Mucosa of gallbladder (tissue), 1 donor: ENCODE measurements at regions not wholly inside any gene's neighbourhood (a gene's known extent, or its start where the extent isn't known, plus 50 kb on each side); places are given as distances from the start of the nearest gene placed in this dataset.
"Not testable (repeated sequence)": the region's sequence is repeated elsewhere in the genome, so short reads cannot be mapped to it uniquely, and the experiment has no call there.

Experiments
- DNase-seq: peaks from one replicate; pipeline ENCODE4 v3.0.0-alpha.2; 2020; ENCODE audit warnings: low spot score
- donor health status: DM: no; HTN: no; CAD: no.

- DNase-seq, result no peak
Measured at GRCh38 chr11:82216927-82217570, 516.6 kb downstream of the FAM181B start.

GRCh38 chr11:82210011-82210410 is 523.7 kb downstream of the FAM181B start:
- no peak for DNase-seq

GRCh38 chr11:82195283-82195682 is 538.4 kb downstream of the FAM181B start:
- DNase-seq, result no peak

GRCh38 chr11:82194521-82194920 is 539.1 kb downstream of the FAM181B start:
- no peak for DNase-seq

- no peak for DNase-seq
Measured at GRCh38 chr11:82191695-82192094, 542.0 kb downstream of the FAM181B start.

GRCh38 chr11:82185925-82186324 is 547.7 kb downstream of the FAM181B start:
- no peak for DNase-seq

GRCh38 chr11:82184966-82185365 is 548.7 kb downstream of the FAM181B start:
- no peak for DNase-seq

GRCh38 chr11:82183346-82183745 is 550.3 kb downstream of the FAM181B start:
- DNase-seq, result no peak

- DNase-seq, result not testable (repeated sequence)
Measured at GRCh38 chr11:82182697-82183096, 551.0 kb downstream of the FAM181B start.

GRCh38 chr11:82181796-82182195 is 551.9 kb downstream of the FAM181B start:
- DNase-seq, result not testable (repeated sequence)

GRCh38 chr11:82176945-82177344 is 556.7 kb downstream of the FAM181B start:
- no peak for DNase-seq

- no peak for DNase-seq
Measured at GRCh38 chr11:82176365-82176764, 557.3 kb downstream of the FAM181B start.

GRCh38 chr11:82174610-82175009 is 559.1 kb downstream of the FAM181B start:
- no peak for DNase-seq

GRCh38 chr11:82146789-82147188 is 586.9 kb downstream of the FAM181B start:
- DNase-seq, result no peak

GRCh38 chr11:82118946-82119345 is 614.7 kb downstream of the FAM181B start:
- no peak for DNase-seq

- DNase-seq, result no peak
Measured at GRCh38 chr11:82117362-82117761, 616.3 kb downstream of the FAM181B start.

- DNase-seq, result no peak
Measured at GRCh38 chr11:82105331-82105998, 628.2 kb downstream of the FAM181B start.

- DNase-seq, result no peak
Measured at GRCh38 chr11:82092904-82093303, 640.8 kb downstream of the FAM181B start.

GRCh38 chr11:82089426-82089825 is 644.2 kb downstream of the FAM181B start:
- no peak for DNase-seq

GRCh38 chr11:82085493-82085892 is 648.2 kb downstream of the FAM181B start:
- DNase-seq, result no peak

GRCh38 chr11:82082976-82083375 is 650.7 kb downstream of the FAM181B start:
- no peak for DNase-seq

- no peak for DNase-seq
Measured at GRCh38 chr11:82080160-82080559, 653.5 kb downstream of the FAM181B start.

GRCh38 chr11:82076126-82076525 is 657.5 kb downstream of the FAM181B start:
- no peak for DNase-seq

GRCh38 chr11:82059505-82059904 is 674.2 kb downstream of the FAM181B start:
- DNase-seq, result no peak
